HG02642 (cell line): ENCODE measurements at regions not wholly inside any gene's neighbourhood (a gene's known extent, or its start where the extent isn't known, plus 50 kb on each side); places are given as distances from the start of the nearest gene placed in this dataset.

Experiments
- ATAC-seq: cut with Tn5 transposase; IDR thresholded peaks from one replicate; pipeline ENCODE4 v1.9.1; 2021; ENCODE audit warnings: mild to moderate bottlenecking; ENCODE audit not compliant: unreplicated experiment, poor library complexity

DNA sequence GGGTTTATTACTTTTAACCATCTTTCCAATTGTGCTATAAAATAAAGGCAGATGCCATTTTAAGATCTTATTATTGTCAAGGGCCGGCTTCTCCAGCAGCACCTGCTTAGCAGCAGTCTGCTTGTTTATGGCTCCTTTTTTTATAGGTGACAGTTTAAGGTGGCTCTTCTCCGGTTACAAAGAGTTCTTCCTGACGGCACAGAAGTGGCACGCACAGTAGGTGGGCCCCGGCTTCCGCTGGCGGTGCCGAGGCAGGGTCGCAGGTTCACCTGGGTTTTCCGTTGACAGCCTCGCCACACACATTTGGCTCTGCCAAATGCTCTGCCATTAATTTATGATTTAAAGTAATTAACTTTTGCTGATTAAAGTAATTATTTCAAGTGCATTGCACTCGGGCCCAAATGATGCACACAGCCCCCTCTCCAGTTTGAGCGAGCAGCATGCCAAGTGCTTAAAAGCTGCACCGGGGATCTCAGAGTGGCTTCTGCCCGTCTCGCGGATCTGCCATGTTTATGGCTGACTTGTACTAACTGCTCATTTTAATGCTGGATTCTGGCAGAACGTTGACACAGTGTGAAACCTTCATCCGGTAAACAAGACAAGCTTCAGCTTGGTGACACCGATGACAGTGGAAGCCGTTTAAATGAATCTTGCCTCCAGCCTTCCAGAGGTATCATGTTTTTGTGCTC, 355.1 kb upstream of the MKI67 start:
- no peak for ATAC-seq

DNA sequence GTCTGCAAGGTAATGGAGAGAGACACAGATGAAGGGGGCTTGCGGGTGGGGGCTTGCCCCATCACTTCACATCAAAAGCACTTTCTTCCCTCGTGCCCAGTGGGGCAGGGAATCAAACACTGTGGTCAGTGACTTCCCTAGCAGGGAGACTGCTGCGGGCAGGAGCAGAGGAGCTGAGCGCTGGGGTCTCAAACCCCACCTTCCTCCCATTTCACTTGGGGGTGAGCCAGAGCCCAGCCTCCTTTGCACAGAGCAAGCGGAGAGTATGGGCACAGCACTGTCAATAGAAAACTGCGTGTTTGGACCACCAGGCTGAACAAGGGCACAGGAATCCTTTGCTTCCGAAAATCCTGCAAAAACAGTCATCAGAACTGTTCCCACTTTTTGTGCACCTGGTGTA, 355.8 kb upstream of the MKI67 start:
- ATAC-seq = no peak

DNA sequence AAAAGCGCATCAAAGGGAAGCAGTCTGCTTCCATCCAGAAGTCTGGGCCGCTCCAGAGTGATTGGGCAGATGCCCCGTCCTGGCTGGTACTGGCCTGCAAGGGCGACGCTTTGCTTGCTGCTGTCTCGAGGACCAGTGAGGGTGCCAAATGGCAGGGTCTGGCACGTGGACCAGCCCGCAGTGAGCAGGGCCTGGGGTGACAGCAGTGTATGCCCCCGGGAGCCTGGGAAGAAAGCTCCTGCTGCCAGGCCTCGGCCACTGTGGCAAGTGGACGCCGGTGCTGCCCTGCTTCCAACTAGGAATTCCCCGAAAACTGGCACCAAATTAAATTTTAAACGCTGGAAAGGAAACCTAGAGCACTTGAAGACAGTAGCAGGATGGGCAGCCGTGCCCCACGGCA, 357.0 kb upstream of the MKI67 start:
- ATAC-seq = no peak

DNA sequence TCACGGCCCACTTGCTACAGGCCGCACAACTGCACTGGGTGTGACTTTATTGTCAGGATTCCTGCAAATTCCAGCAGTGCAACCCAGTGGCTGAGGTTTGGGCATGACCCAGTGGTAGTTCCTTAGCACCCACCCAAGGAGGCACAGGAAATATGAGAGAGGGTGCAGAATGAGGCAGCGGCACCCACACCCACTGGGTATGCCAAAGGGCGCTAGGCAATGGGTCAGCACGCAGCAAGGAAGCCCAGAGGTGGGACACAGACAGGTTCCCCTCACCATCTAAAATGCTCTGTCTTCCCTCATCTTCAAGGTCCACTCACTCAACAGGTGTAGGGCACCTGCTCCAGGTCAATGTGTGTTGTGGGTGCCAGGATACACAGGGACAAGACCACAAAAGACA, 357.8 kb upstream of the MKI67 start:
- ATAC-seq = no peak

DNA sequence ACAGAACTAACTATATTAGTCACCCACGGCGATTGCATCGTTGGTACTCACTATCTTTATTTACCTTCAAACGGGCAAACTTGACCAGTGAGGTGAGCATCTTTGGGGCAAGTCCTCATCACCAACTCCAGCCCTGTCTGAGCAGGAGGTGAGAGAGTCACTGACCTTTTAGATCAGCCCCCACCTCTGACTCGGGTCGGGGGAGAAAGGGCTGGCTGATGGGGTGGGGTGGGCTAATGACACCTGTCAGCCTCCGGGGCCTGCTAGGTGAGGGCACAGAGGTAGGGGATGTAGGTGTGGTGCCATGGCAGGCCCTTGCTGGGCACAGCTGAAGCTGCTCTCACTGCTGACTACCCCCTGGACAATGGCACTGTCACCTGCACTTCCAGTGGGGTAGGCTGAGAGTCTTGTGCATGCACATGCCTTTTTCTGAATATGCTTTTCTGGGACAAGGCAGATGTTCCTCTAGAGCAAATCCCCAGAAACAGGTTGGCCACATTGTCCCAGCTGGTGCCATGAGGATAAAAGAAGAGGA, 359.5 kb upstream of the MKI67 start:
- ATAC-seq = no peak

DNA sequence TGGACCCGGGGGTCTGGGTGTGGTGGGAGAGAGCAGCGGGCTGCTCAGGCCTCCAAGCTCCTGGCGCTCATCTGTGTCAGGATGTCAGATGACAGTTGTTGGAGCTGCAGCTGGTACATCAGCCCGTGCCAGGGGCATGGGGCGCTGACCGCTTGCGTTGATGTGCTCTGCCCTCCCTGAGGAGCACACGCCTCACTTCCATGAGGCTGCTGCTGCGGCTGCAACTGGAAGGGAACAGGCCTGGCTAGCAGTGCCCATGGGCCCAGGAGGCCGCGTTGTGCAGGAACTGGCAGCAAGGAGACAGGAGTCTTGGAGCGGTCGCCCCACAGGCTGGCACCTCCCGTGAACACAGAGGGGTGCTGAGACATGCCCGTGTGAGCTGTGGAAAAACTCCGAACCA, 361.3 kb upstream of the MKI67 start:
- no peak for ATAC-seq

DNA sequence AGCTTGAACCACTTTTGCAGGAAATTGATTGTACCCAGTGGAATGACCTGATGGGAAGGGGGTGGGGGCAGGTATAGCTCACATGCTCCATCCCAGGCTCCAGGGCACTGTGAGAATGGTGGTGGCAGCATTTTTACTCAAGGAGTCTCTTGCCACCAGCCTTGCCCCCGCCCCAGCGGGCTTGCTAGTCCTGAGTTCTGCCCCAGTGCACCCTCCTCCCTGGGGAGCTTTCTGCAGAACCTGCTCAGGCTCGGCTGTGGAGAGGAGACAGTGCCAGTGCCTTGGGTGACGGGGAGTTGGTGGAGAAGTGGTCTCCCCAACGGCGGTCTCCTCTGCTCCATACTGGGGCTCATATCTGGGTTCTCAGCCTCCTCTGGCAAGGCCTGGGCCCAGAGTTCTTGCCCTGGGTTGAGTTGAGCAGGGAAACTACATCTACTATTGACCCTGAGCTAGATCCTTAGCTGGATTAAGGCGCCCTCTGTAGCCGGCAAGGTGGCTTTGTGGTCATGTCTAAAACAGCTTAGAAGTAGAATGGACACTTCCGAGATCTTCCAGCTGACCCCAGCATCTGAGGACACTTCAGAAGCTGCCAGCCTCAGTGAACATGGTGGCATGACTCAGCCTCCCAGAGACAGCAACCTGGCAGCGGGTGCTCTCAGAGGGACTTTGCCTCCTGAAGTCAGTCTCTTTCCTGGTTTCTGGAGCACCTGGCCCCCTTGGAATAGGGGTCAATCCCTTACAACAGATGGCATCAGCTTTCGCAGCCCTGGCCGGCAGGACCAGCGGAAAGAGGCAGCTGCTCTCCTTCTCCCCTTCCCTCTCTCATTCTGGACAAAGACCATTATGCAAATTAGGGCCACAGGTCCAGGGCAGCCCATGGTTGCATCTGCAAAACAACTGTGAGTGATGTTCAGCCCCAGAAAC, 363.4 kb upstream of the MKI67 start:
- no peak for ATAC-seq

DNA sequence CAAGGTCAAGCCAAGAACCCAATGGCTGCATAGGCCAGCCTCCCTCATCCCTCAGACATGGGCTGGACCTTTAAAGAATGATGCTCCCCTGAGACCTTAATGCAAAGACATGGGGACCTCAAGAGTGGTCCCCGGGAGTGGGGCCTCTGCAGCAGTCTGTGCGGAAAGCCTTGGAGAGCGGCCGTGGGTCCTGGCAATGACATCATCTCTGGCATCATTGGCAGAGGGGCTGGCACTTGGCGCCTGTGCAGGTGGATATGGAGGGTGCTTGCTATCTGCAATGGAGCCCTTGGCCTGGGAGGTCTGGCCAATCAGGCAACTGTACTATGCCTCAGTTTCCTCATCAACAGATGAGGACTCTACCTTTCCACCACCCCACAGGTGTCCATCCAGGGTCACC, 365.5 kb upstream of the MKI67 start:
- ATAC-seq = no peak

DNA sequence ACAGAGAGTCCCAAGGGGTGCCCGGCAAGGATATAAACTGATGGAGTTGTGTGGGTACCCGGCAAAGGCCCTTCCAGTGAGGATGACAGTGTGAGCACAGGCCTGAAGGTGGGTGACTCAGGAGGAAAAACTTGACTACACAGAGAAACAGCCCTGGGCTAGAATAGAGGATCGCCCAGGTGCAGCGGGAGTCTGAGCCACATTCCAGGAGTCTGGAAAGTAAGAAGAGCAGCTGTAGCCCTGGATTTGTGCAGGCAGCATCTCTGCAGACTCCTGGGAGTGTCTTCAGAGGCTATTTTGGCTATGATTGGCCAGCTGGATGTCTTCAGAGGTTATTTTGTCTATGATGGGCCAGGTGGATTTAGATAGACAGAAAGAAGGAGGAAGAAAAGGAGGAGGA, 367.6 kb upstream of the MKI67 start:
- ATAC-seq = no peak

DNA sequence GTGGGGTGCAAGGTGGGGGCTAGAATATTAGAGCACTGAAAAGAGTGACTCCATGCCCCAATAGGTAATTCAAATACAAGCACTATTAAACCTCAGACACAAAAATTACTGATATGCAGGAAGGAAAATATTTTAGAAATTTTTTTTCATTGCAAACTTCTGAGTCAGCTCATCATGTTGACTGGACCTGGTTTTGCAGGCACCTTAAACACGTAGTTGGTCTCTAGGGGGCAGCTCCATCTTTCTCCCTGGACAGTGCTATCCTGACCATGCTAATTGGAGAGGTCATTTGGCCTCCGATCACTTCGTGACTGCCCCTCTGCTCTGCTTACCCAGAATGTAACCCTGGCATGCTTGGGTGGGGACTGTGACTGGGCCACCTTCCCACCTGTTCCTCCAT, 368.4 kb upstream of the MKI67 start:
- ATAC-seq = no peak

DNA sequence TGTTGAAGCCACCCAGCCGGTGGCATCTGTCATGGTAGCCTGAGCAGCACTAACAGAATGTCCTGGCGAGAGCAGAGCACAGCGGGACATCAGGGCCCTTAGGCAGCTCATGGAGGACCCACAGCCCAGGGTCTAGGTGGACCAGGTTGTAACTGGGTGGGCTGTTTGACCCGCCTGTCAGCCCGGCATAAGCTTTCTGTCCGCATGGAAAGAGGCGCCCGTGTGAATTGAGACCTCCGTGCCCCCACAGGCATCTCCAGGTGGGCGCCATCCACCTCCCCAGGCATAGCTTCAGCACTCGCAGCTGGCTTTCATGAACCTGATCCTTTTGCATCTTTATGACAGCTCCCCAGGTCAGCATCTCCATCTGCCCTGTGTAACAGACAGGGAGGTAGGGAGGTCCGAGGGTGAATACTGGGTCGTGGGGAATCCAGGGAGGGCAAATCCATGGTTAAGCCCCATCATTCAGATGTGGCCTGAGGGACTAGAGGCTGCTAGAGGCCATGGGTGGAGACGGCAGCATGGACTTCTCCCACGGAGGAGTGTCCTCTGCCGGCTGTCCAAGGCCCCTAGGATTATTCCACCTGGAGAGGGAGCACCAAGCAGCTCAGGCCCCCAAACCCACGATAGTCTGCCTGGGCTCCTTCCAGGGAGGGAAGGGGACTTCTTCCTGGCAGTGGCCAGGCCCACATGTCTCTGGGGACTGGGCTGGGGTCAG, 371.6 kb upstream of the MKI67 start:
- ATAC-seq = no peak

DNA sequence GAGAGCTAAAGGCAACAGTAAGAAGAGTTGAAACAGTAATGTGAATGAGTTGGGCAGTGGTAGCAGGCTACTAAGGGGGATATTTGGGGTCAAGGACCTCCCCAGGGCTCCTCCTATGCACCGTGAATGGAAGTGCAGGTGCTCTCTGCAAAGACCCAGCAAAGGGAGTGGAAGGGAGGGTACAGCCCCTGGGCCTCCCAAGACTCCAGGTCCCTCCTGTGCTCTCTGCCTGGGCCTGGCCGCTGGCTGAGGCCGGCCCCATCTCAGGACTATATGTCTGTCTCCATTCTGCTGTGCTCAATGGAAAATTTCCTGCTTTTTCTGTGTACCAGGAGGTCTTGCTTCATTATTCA, 372.1 kb upstream of the MKI67 start:
- no peak for ATAC-seq

DNA sequence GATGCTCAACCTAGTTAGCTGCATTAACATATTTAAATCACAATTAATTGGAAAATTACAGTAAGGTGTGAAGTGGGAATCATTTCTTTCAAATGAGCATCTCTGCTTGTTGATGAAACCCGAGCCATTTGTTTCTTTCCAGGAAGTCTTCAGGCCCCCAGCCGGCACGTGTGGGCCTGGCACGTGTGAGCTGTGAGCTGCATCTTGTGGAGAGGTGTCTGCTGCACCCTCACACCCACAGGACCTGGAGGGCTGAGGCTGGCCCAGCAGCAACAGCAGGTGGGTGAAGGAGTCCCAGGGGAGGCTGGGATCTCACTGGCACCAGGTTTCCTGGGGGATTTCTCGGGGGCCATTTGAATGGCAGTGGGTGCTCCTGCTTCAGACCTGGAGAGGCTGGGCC, 372.5 kb upstream of the MKI67 start:
- no peak for ATAC-seq

DNA sequence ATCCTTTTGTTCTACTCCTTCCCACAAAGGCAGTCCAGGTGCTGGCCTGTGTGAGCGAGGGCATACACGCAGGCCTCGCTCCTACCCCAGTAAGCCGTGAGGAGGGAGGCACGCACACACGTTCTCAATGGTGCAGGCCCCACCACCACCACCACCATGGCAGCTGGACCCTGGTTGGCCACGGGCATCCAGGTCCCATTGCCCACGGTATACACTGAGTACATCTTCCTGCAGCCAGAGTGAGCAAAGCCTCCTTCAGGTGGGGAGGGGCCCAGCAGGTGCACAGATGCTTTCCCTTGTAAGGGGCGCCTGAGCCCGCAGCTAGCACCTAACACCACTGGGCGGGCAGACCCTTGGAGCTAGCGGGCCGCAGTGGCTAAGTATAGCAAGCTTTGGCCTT, 373.3 kb upstream of the MKI67 start:
- ATAC-seq = no peak

DNA sequence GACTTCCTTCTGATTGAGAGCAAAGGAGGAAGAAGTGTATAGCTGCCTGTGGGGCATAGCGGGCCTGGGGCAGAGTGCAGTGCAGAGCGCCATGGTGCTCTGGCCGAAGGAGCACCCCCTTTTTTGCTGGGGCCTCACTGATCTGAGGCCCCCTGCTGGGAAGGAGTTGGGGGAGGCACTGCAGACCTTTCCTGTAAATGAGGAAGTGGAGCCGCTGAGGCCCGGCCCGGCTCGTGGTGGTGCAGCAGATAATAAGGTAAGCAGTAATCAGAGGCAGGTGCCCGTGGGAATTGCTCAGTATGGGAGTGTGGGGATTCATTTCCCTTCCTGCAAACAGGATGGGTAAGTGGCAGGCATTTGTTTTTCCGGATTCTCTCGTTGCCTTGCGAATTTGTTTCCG, 373.7 kb upstream of the MKI67 start:
- ATAC-seq = no peak

DNA sequence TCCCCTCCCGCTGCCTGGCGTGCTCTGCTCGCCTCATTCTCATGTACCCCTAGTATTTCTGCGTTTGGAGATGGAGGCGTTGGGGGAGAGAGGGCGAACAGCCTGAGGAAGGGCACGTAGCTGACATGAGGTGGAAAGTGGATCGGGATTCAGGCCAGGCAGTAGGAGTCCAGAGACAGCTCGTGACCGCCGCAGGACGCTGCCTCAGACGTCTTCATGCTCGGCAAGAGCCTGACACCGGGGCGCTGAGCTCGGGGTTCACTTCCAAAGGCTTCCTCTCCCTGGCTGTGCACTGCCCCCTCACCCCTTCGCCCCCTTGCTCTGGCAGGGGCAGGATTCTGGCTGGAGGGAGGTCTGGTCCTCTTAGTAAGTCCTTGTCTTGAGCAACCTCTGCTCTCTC, 374.4 kb upstream of the MKI67 start:
- ATAC-seq = no peak

DNA sequence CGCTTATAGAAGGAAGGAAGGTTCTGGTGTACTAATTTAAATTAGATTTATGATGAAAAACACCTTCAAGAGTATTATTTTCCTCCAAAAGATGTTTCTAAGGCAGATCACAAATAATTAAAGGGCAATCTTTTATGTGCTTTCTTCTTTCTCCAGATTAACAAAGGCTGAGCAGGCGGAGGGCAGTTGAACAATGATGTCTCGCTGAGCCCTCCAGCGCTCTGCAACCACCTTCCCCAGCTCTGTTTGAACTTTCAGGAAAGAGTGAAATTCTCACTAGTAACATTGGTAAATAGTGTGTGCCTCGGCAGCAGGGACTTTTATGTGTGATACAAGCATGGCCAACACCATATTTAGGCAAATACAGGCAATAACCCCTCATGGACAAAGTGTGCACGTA, 379.1 kb upstream of the MKI67 start:
- ATAC-seq = no peak

DNA sequence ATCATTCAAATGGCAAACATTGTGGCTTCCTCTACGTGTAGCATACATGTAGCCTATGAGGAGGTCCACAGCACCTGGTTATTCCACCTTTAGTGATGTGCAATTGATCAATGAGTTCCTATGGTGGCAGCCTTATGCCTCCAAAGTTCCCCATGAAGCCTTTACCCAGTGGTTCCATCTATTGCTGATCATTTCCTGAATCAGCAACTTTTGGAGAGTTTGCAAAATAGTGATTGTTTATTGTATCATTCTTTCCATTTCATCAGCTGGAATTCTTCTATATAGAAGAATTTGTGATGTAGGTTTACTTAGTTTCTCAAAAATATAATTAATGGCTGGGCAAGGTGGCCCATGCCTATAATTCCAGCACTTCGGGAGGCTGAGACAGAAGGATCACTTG, 380.2 kb upstream of the MKI67 start:
- ATAC-seq = no peak

DNA sequence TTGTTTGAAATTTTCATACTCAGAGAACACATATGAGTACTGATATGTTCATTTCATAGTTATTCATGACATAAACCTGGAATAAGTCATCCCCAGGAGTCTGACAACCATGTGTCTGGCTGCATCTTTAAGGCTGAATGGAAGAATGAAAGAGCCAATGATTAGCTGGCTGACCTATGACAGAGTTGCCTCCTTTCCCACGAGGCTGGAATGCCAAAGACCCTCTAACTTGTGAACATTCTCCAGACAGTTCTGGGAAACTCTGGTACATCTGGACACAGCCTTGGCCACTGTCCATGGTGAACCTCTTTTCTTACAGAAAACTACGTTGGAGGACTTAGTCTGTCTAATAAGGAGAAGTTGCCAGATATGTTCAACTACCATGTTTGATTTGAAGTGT, 380.8 kb upstream of the MKI67 start:
- ATAC-seq = no peak

DNA sequence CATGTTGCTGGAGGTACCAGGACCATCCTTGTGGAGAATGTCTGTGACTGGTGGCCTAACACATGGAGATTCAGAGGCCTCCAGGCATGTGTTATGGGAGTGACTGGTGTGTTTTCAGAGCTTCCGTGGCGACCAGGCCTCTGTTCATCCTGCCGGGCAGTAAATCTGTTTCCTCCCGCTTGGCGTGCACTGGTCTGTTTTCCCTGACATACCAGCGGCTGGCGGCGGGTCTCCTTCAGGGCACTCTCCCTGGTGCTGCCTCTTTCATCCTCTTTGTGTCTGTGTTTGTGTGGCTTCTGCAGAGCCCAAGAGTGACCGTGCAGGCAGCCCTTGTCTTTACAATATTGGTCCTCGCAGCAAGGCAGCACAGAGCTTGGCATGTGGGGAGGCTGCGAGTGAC, 385.1 kb upstream of the MKI67 start:
- ATAC-seq = no peak

DNA sequence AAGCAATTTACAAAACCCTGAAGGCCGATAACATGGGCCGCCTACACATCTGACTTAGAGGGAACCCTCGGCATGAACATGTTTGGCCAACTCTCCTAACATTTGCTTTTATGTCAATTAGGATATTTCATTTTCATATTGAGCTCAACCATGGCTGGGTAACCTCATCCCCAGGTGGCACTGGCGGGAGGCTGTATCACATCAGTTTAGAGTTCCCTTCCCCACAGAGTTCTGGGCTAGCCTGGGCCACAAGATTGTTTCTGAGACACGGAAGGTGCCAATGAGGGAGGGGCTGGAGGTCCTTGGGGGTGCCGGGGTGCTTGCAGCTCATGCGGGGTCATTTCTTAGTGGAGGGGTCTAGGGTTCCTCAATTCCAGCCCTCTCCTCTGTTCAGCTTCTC, 386.5 kb upstream of the MKI67 start:
- no peak for ATAC-seq
